Fibroblast of lung (primary cell): ENCODE measurements at regions not wholly inside any gene's neighbourhood (a gene's known extent, or its start where the extent isn't known, plus 50 kb on each side); places are given as distances from the start of the nearest gene placed in this dataset.
A peak's percentile ranks its signal among the peaks of the same experiment; 100 is the strongest.

Source experiments
- DNase-seq, 2 donors: peaks; one replicate each; pipeline versions ENCODE4 v3.0.0 to v3.0.0-alpha.2; 2010; ENCODE audit warnings: low read depth in 2 of 2
- H2AFZ ChIP-seq: 2 replicates; pipeline ENCODE4 v1.5.1; 2012; ENCODE audit warnings: low read length, control low read depth, inconsistent platforms
- H3K27ac ChIP-seq: 2 replicates; pipeline ENCODE4 v1.5.1; 2011; ENCODE audit warnings: low read length, control low read depth; ENCODE audit not compliant: insufficient read depth
- H3K27me3 ChIP-seq: 2 replicates; pipeline ENCODE4 v1.5.1; 2011; ENCODE audit warnings: mild to moderate bottlenecking, low read length; ENCODE audit not compliant: control insufficient read depth, insufficient read depth
- H3K36me3 ChIP-seq: 2 replicates; pipeline ENCODE4 v1.5.1; 2011; ENCODE audit warnings: low read length; ENCODE audit not compliant: control insufficient read depth, insufficient read depth
- H3K4me1 ChIP-seq: 2 replicates; pipeline ENCODE4 v1.5.1; 2011; ENCODE audit warnings: low read length; ENCODE audit not compliant: control insufficient read depth, insufficient read depth; ENCODE audit errors: extremely low read depth
- H3K4me2 ChIP-seq: 2 replicates; pipeline ENCODE4 v1.5.1; 2011; ENCODE audit warnings: low read length, control low read depth; ENCODE audit not compliant: insufficient read depth; ENCODE audit errors: extremely low read depth
- H3K4me3 ChIP-seq, 4 experiments: fragments of 200-600 bp in 1 of 4; sonication (generic) in 1 of 4; replicated peaks in 1 of 4; 2 replicates each; pipeline ENCODE4 v1.5.1; 2011 to 2016; ENCODE audit warnings: low read length in 4 of 4, low read depth in 3 of 4, mild to moderate bottlenecking in 3 of 4, control low read depth in 2 of 4, inconsistent platforms in 1 of 4, mixed read lengths in 1 of 4; ENCODE audit not compliant: insufficient read depth in 1 of 4; ENCODE audit errors: control extremely low read depth in 1 of 4
- H3K79me2 ChIP-seq: 2 replicates; pipeline ENCODE4 v1.5.1; 2012; ENCODE audit warnings: mild to moderate bottlenecking, low read length, inconsistent platforms; ENCODE audit not compliant: control insufficient read depth, insufficient read depth
- H3K9ac ChIP-seq: 2 replicates; pipeline ENCODE4 v1.5.1; 2011; ENCODE audit warnings: mild to moderate bottlenecking, low read length, control low read depth; ENCODE audit not compliant: insufficient read depth
- H3K9me3 ChIP-seq: 2 replicates; pipeline ENCODE4 v1.5.1; 2012; ENCODE audit warnings: low read depth, low read length; ENCODE audit not compliant: control insufficient read depth, insufficient read depth
- H4K20me1 ChIP-seq: 2 replicates; pipeline ENCODE4 v1.5.1; 2011; ENCODE audit warnings: low read length; ENCODE audit not compliant: control insufficient read depth, insufficient read depth; ENCODE audit errors: extremely low read depth
- CTCF ChIP-seq, 2 donors: IDR thresholded peaks in 1 of 2; conservative IDR thresholded peaks in 1 of 2; 1 replicate in 1 of 2; 2 replicates in 1 of 2; pipeline ENCODE4 v1.5.1; 2011 to 2012; ENCODE audit warnings: low read length in 2 of 2, control low read depth in 1 of 2, inconsistent platforms in 1 of 2, low read depth in 1 of 2, mild to moderate bottlenecking in 1 of 2
- EZH2 ChIP-seq: IDR thresholded peaks from 2 replicates; pipeline ENCODE4 v1.5.1; 2012; ENCODE audit warnings: low read length, control low read depth, mild to moderate bottlenecking; ENCODE audit errors: missing control alignments

DNA sequence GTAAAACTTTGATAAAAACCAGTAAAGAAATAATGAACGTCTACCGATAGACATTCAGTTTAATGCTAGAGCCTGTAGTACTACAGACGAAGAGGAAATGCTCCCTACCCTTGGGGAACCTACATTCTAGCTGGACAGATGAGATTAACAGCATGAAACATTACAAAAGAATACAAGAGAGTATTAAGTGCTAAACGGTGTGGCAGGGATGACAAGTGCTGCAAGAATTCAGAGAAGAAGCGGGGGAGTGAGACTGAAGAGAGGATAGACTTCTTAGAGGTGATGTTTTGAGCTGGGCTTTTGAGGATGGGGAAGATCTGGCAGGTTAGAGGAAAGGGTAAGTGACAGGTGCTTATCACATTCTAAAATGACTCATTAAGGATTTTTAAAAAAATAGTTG, 52.6 kb upstream of the ESX1 start:
- no peak overlapping the region for H3K9ac ChIP-seq
- H3K79me2 ChIP-seq, result no peaks in the 10 kb centered on the region
- TF ChIP-seq CTCF (conservative IDR thresholded peaks at IDR 0.05 in 1 of 2, IDR thresholded peaks at IDR 0.05 in 1 of 2; ENCODE audit: low read depth in 1 of 2, low read length in 2 of 2) (no peak), EZH2 (no peak)
- H3K4me2 ChIP-seq, result no peak overlapping the region
- no peaks in the 10 kb centered on the region for H3K4me1 ChIP-seq
- no peak overlapping the region for H3K27ac ChIP-seq
- no peaks in the 10 kb centered on the region for H3K9me3 ChIP-seq
- no peak overlapping the region for H3K4me3 ChIP-seq
- DNase-seq, result peak in 1 of 2 donors; percentile 53
- no peaks in the 10 kb centered on the region for H4K20me1 ChIP-seq
- no peaks in the 10 kb centered on the region for H3K36me3 ChIP-seq
- H2AFZ ChIP-seq, result no peak overlapping the region
- no peaks in the 10 kb centered on the region for H3K27me3 ChIP-seq

DNA sequence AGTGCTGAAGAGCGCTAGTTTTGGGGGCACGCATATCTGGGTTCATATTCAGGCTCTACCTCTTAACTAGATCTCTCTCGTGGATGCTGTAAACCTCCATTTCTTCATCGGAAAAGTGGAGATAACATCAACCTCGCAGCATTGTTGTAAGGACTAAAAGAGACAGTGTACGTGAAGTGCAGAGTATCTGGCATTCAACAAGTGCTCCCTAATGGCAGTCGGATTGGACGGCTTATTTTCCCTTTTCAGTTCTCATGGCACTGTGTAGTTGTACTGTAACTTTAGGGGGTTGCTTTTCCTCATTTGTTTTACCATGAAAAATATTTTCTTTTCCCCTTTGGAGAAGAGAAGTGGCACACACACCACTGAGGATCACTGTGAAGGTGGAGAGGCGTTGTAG, 51.4 kb upstream of the ESX1 start:
- H3K79me2 ChIP-seq, result no peaks in the 10 kb centered on the region
- no peak overlapping the region for H3K9ac ChIP-seq
- H3K4me3 ChIP-seq, result no peak overlapping the region
- H2AFZ ChIP-seq, result no peak overlapping the region
- H3K36me3 ChIP-seq, result no peaks in the 10 kb centered on the region
- H3K27ac ChIP-seq, result no peak overlapping the region
- no peak for DNase-seq
- H3K4me2 ChIP-seq, result no peak overlapping the region
- no peaks in the 10 kb centered on the region for H3K9me3 ChIP-seq
- TF ChIP-seq CTCF (conservative IDR thresholded peaks at IDR 0.05 in 1 of 2, IDR thresholded peaks at IDR 0.05 in 1 of 2; ENCODE audit: low read depth in 1 of 2, low read length in 2 of 2), result no peak
- TF ChIP-seq EZH2, result no peak
- H4K20me1 ChIP-seq, result no peaks in the 10 kb centered on the region
- no peaks in the 10 kb centered on the region for H3K27me3 ChIP-seq
- H3K4me1 ChIP-seq, result no peaks in the 10 kb centered on the region
